Stomach (tissue), 4 donors: ENCODE measurements at regions not wholly inside any gene's neighbourhood (a gene's known extent, or its start where the extent isn't known, plus 50 kb on each side); places are given as distances from the start of the nearest gene placed in this dataset.

Experiments
- POLR2A ChIP-seq, 4 donors: fragments of 450-650 bp; IDR thresholded peaks; one replicate each; pipeline ENCODE4 v1.6.1; 2016; ENCODE audit warnings: antibody characterized with exemption in 4 of 4, control low read depth in 2 of 4, mild to moderate bottlenecking in 1 of 4, moderate library complexity in 1 of 4
- POLR2AphosphoS5 ChIP-seq, 3 donors: sonication (generic); formaldehyde crosslinking; IDR thresholded peaks; one replicate each; pipeline ENCODE4 v1.6.1; 2016; ENCODE audit warnings: antibody characterized with exemption in 3 of 3

DNA sequence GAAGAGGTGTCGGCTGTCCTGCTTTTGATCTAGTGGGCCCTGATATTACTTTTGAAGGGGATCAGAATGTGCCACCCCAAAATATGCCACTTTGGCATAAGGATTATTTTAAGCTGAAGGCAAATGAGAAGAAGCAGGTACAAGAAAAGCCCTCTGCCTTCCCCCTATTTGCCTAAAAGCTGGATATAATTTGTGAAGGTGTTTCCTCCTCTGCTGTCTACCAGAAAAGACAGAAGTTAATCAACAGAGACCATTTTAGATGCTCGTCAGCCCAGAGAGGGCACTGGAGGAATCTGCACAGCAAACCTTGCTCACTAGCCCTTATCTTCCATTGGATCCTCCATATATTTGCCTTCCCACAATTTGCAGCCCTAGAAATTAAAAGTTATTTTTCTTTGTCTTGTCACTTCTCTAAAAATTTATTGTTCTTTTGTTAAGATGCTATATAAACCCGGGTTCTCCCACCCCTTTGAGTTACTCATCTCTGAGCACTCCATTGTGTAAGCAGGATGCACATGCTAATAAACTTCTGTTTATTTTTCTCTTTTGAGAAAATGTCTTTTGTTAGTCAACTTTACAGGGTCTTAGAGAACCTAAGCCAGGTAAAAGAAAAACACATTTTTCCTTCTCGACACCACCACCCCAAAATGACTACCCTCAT is 163.2 kb upstream of the SLC1A4 start:
- TF ChIP-seq POLR2A (IDR thresholded peaks at IDR 0.05): no peak
- no peak for TF ChIP-seq POLR2AphosphoS5 (IDR thresholded peaks at IDR 0.05)
